Calu3 (cell line): ENCODE measurements at regions not wholly inside any gene's neighbourhood (a gene's known extent, or its start where the extent isn't known, plus 50 kb on each side); places are given as distances from the start of the nearest gene placed in this dataset.

Source experiments
- BruUV-seq: library from RNA; stranded (reverse); fragments of 400-500 nt; replicated peaks from 2 replicates; lab custom pipeline; 2021; lab: Mats Ljungman, UMichigan
- CTCF ChIA-PET: fragments of 300-600 bp; sonication (Branson Sonifier 250); formaldehyde crosslinking; loops from one replicate; lab custom pipeline; 2022; ENCODE audit warnings: antibody characterized with exemption; lab: Charles Lee
- DNase-seq: peaks from one replicate; pipeline ENCODE4 v3.0.0; 2022
- H3K27ac Mint-ChIP-seq: one replicate; pipeline ENCODE4 v1.8.0; 2022; ENCODE audit warnings: mixed read lengths; ENCODE audit not compliant: unreplicated experiment
- H3K27me3 Mint-ChIP-seq: one replicate; pipeline ENCODE4 v1.8.0; 2022; ENCODE audit warnings: mixed read lengths; ENCODE audit not compliant: unreplicated experiment
- H3K36me3 Mint-ChIP-seq: one replicate; pipeline ENCODE4 v1.8.0; 2022; ENCODE audit warnings: mild to moderate bottlenecking, moderate library complexity, mixed read lengths; ENCODE audit not compliant: insufficient read depth, unreplicated experiment
- H3K4me1 Mint-ChIP-seq: one replicate; pipeline ENCODE4 v1.8.0; 2022; ENCODE audit warnings: mild to moderate bottlenecking, low read depth, mixed read lengths; ENCODE audit not compliant: unreplicated experiment
- H3K4me3 Mint-ChIP-seq: one replicate; pipeline ENCODE4 v1.8.0; 2022; ENCODE audit warnings: mild to moderate bottlenecking, low read depth, moderate library complexity, mixed read lengths; ENCODE audit not compliant: unreplicated experiment
- H3K9me3 Mint-ChIP-seq: one replicate; pipeline ENCODE4 v1.8.0; 2022; ENCODE audit warnings: low read depth, mixed read lengths; ENCODE audit not compliant: unreplicated experiment
- intact Hi-C: fragments of 100-400 bp; cut with micrococcal nuclease; formaldehyde crosslinking; loops from one replicate; pipeline ENCODE4 v1.10.0; 2022; ENCODE audit not compliant: unreplicated experiment
- TF ChIP-seq, protein P1 (sequence below): fragments of 200-600 bp; IDR thresholded peaks from one replicate; pipeline ENCODE4 v1.8.0; 2022; ENCODE audit warnings: antibody characterized with exemption; ENCODE audit not compliant: unreplicated experiment

GRCh38 chr2:184308706-184309105 lies 289.6 kb upstream of the ZNF804A start:
- intact Hi-C loops = no loop called here
- DNase-seq = no peak
- Mint-ChIP-seq H3K27me3 (no peaks in the 10 kb centered on the region), H3K4me1 (no peaks in the 10 kb centered on the region), H3K36me3 (no peaks in the 10 kb centered on the region), H3K9me3 (no peaks in the 10 kb centered on the region), H3K4me3 (no peak overlapping the region), H3K27ac (no peak overlapping the region)
- no TSS peak for BruUV-seq
- CTCF ChIA-PET = no interaction called here
- TF ChIP-seq, protein P1, sequence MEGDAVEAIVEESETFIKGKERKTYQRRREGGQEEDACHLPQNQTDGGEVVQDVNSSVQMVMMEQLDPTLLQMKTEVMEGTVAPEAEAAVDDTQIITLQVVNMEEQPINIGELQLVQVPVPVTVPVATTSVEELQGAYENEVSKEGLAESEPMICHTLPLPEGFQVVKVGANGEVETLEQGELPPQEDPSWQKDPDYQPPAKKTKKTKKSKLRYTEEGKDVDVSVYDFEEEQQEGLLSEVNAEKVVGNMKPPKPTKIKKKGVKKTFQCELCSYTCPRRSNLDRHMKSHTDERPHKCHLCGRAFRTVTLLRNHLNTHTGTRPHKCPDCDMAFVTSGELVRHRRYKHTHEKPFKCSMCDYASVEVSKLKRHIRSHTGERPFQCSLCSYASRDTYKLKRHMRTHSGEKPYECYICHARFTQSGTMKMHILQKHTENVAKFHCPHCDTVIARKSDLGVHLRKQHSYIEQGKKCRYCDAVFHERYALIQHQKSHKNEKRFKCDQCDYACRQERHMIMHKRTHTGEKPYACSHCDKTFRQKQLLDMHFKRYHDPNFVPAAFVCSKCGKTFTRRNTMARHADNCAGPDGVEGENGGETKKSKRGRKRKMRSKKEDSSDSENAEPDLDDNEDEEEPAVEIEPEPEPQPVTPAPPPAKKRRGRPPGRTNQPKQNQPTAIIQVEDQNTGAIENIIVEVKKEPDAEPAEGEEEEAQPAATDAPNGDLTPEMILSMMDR = no peak

DNA sequence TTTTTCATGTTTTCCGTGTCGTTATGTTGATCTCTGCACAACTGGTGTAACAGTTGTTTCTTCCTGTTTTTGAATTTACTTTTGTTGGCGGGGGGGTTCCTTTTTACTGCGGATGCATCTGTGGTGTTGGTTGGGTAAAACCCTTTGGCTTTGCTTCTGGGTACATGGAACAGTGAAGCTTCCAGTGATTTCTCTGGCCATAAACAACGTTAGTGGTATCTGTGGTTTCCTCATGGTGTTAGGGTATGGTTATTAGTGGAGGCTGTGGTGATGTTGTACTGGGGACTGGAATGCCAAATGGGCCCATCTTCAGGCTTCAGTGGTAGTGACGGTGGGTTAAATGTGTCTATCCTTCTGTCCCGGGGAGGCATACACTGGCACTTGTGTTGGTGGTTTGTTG lies 285.4 kb upstream of the ZNF804A start:
- Mint-ChIP-seq H3K36me3 (no peaks in the 10 kb centered on the region), H3K4me1 (no peaks in the 10 kb centered on the region), H3K27me3 (no peaks in the 10 kb centered on the region), H3K27ac (no peak overlapping the region), H3K9me3 (no peaks in the 10 kb centered on the region), H3K4me3 (no peak overlapping the region)
- CTCF ChIA-PET = no interaction called here
- TF ChIP-seq, protein P1 = no peak
- intact Hi-C loops = no loop called here
- no TSS peak for BruUV-seq
- no peak for DNase-seq

DNA sequence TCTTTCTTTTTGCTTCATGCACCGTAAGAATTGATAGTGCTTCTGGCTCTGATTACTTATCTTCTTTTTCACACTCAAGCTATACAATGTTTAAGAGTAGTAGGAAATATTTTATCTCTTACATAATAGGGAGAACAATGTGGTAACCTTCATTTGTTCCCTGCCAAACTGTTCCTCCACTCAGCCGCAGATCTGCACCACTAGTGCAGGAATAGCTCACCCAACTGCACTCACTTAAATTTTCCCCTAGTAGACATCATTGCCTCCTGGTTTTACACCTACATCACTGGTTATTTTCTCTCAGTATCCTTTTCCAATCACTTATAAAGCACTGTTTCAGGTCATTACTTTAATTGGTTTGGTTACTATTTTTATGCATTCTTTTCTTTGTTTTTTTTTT lies 283.5 kb upstream of the ZNF804A start:
- H3K27ac Mint-ChIP-seq = no peak overlapping the region
- BruUV-seq = no TSS peak
- TF ChIP-seq, protein P1 = no peak
- H3K9me3 Mint-ChIP-seq = no peaks in the 10 kb centered on the region
- intact Hi-C loops = no loop called here
- no peaks in the 10 kb centered on the region for H3K4me1 Mint-ChIP-seq
- DNase-seq = no peak
- H3K4me3 Mint-ChIP-seq = no peak overlapping the region
- no peaks in the 10 kb centered on the region for H3K27me3 Mint-ChIP-seq
- CTCF ChIA-PET = no interaction called here
- H3K36me3 Mint-ChIP-seq = no peaks in the 10 kb centered on the region

- Mint-ChIP-seq H3K27me3 (no peaks in the 10 kb centered on the region), H3K4me1 (no peaks in the 10 kb centered on the region), H3K4me3 (no peak overlapping the region), H3K9me3 (no peaks in the 10 kb centered on the region), H3K27ac (no peak overlapping the region), H3K36me3 (no peaks in the 10 kb centered on the region)
- TF ChIP-seq, protein P1 = no peak
- DNase-seq = no peak
- CTCF ChIA-PET = no interaction called here
- BruUV-seq = no TSS peak
- intact Hi-C loops = no loop called here
Measured at GRCh38 chr2:184316921-184317320, 281.4 kb upstream of the ZNF804A start.
